GM13976 (cell line): ENCODE measurements at regions not wholly inside any gene's neighbourhood (a gene's known extent, or its start where the extent isn't known, plus 50 kb on each side); places are given as distances from the start of the nearest gene placed in this dataset.

Experiments used
- DNase-seq: peaks from one replicate; pipeline ENCODE4 v3.0.0; 2012; ENCODE audit warnings: low spot score
- in situ Hi-C: fragments of 300-500 bp; cut with MboI; formaldehyde crosslinking; loops from one replicate; pipeline ENCODE4 v1.12.0; 2022; ENCODE audit warnings: low sequenced_read_pairs, mixed read lengths, inconsistent platforms; ENCODE audit not compliant: unreplicated experiment
- TF ChIP-seq, protein P1 (sequence below): IDR thresholded peaks from 2 replicates; pipeline ENCODE4 v1.5.1; 2012; ENCODE audit warnings: borderline replicate concordance, mild to moderate bottlenecking; ENCODE audit not compliant: insufficient read depth; ENCODE audit errors: extremely low read depth, missing control alignments, control extremely low read depth

- in situ Hi-C loops = no loop called here
- TF ChIP-seq, protein P1, sequence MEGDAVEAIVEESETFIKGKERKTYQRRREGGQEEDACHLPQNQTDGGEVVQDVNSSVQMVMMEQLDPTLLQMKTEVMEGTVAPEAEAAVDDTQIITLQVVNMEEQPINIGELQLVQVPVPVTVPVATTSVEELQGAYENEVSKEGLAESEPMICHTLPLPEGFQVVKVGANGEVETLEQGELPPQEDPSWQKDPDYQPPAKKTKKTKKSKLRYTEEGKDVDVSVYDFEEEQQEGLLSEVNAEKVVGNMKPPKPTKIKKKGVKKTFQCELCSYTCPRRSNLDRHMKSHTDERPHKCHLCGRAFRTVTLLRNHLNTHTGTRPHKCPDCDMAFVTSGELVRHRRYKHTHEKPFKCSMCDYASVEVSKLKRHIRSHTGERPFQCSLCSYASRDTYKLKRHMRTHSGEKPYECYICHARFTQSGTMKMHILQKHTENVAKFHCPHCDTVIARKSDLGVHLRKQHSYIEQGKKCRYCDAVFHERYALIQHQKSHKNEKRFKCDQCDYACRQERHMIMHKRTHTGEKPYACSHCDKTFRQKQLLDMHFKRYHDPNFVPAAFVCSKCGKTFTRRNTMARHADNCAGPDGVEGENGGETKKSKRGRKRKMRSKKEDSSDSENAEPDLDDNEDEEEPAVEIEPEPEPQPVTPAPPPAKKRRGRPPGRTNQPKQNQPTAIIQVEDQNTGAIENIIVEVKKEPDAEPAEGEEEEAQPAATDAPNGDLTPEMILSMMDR = no peak
- DNase-seq = no peak
Measured at GRCh38 chr16:82396509-82396908, 226.5 kb upstream of the MPHOSPH6 start.

DNA sequence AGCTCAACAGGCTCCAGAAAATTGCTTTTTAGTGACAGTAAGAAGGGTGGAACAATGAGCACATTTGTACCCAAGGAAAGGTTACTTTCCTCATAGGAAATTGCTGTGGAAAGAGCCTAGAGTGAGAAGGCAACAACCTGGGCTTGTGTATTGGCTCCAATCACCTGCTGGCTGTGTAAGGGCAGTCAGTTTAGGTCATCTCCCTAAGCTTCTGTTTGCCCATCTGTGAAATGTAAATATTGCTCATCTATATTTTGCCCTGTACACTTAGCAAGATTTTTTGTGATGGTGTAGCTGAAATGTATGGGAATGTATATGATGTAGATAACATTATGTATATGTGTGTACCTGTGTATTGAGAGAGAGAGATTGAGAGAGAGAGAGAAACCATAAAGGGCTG, 225.2 kb upstream of the MPHOSPH6 start:
- DNase-seq = no peak
- TF ChIP-seq, protein P1 = no peak
- in situ Hi-C loops = no loop called here

DNA sequence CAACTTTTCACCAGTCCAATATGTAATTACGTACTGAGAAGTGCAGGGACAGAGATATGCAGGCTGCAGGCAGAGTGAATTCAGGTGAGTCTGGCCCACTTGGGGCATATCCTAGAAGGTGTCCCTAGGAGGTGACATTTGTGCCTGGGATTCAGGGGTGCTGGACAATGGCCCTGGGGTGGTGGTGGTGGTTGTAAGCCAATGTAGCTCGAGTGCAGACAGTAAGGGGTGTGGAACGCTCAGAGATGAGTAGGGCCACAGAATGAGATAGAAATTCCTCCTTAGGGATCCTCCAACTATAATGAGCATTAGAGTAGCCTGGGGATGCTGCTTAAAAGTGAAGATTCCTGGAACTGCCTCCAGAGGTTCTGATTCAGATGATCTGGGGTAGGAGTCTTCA, 221.7 kb upstream of the MPHOSPH6 start:
- TF ChIP-seq, protein P1 = no peak
- DNase-seq = no peak
- in situ Hi-C loops = no loop called here

DNA sequence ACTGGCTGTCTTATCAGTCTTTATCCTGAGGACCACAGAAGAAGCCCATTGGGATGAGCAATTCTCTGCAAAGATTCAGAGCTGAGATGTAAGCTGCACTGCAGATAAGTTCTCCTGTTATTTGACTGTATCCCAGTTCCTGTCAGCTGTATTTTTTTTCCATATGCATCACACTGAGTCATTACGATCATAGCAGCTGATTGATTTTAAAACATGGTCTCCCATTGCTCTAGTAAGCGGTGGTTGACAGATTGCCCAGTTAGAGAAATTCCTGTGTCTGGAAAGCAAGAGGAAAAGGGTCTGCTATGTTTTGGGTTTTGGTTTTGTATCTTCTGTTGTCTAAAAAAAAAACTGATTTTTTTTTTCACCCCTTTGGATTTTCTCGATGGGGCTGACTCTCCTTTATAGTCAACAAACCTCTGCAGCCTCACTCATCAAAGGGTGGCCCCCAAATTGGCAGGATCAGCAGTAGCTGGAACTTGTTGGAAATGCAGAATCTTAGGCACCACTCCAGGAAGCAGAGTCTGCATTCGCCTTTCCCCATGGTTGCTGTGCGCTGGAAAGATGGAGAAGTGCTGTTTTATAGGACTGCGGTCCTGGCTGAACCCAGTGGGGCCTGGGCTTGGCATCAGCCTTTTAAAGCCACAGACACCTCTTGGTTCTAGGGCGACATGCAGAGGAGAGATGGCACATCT, 220.1 kb upstream of the MPHOSPH6 start:
- TF ChIP-seq, protein P1 = no peak
- no peak for DNase-seq
- in situ Hi-C loops = no loop called here

DNA sequence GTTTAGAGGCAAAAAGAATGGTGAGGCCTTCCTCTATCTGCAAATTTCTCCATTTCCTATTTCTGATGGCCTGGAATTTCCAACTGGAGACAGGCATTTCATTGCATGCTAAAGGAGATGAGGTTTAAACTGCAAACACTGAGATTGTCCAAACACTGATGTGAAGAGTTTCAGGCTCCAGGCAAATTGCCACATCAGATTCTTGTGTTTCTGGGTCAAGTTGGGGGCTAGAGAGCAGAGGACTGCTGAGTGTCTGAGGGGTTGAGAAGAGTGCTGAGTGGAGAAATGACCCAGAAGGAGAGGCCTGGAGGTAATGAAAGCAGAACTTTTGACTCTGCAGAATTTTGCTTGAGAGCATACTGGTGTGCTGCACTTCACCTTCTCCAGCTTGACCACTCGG, 216.7 kb upstream of the MPHOSPH6 start:
- TF ChIP-seq, protein P1 = no peak
- in situ Hi-C loops = no loop called here
- no peak for DNase-seq

DNA sequence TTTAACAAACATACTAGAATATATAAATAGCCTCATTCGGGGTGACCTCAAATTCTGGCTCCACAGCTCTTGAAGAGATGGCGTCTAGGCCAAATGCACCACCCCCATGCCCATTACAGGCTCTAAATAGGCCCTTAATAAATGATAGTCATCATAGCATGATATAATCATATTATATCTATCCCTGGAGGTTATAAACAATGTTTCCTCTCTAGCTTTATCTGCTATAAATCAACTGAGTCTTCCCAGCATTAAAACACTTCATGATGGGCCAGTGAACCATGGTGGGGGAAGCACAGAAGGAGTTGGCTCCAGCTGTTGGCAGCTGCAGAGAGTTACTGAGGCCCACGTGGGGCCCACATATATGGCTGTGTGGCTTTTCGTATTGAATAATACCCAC, 214.9 kb upstream of the MPHOSPH6 start:
- TF ChIP-seq, protein P1 = no peak
- no peak for DNase-seq
- in situ Hi-C loops = no loop called here
